SK-MEL-5 (cell line): ENCODE measurements at regions not wholly inside any gene's neighbourhood (a gene's known extent, or its start where the extent isn't known, plus 50 kb on each side); places are given as distances from the start of the nearest gene placed in this dataset.

Experiments
- DNase-seq: peaks from one replicate; pipeline ENCODE4 v3.0.0-alpha.2; 2016; ENCODE audit warnings: low read depth, low spot score
- in situ Hi-C: cut with HindIII; loops from 2 replicates; pipeline ENCODE4 v1.10.0; 2016; ENCODE audit warnings: low sequenced_read_pairs, high pct_unique_total_duplicates, low pct_unique_long_range_greater_than_20kb

DNA sequence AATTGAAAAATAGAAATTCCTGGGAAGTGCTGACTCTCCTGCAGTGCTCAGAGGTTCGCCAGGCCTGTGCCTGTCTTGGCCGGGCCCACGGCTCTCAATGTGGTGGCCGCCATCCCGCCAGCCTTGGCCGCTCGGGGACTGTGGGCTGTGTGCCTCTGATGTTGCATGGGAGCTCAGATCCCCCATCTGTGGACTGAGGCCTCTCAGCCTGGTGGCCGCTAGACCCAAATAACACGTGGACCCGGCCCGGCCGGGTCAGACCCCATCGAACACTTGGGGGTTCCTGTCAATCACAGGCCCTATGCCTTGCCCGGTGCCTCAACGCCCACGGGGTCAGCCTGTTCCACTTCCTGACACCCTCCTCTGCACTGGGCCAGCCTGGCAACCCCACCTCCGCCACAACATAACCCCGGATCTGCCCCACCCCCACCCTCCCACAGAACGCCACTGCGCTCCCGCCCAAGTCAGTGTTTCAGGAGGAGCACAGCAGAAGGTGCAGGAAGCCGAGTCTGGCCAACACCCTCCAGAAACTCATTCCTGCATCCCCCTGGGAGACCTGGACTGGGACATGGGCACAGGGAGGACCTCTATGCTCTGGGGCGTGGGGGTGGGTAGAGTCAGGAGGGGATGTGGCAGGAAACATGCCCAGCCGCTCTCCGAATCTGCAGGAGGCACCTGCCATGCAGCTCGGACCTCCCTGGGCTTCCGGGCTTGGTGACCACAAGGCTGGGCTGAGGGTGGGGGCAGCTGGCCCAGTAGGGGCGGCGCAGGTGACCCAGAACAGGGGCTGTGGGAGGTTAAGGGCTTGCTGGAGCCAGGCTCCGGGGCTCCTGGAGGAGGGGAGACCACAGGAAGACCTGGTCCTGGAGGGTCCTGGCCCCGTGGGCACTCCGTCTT lies 98.7 kb upstream of the BHLHE23 start:
- in situ Hi-C loops: no loop called here
- no peak for DNase-seq

GRCh38 chr20:63104312-63105181 lies 97.8 kb upstream of the BHLHE23 start:
- DNase-seq: no peak
- in situ Hi-C loops: no loop called here

DNA sequence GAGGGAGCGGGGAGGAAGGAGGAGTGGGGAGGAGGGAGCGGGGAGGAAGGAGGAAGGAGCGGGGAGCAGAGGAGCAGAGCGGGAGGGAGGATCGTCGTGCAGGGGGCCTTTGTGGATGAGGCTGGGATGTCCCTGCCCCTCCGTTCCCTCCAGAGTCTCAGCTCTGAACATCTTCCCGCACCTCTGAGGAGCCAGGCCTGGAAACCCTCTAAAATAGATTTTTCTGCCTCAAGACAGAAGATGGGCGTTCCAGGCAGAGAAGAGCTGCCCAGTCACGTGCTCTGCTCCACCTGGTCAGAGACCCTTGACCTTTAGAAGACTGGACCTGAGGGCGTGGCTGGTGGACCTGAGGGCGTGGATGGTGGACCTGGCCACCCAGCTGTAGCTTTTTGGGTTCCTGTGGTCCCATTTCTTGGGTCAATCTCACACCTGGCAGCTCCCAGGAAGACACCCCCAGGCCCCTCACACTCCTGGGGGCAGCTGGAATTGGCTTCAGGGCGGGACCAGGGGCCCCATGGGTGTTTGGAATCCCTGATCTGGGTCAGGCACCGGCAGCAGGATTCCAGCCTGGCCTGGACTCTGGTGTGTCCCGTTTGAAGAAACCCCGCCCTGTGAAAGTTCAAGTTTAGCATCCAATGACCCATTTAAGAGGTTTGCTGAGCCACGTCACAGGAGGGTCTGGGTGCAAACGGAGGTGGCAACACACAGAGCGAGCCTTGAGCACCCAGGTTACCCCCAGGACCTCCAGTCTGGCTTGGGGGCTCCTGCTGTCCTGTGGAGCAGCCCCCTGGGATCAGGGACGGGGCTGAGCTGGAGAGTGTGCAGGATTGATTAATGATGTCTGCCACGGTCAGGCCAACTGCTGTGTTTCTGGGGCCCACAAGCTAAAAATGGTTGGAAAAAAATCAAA lies 96.9 kb upstream of the BHLHE23 start:
- DNase-seq: peak; percentile 40

GRCh38 chr20:63102721-63103375 lies 96.1 kb upstream of the BHLHE23 start:
- no peak for DNase-seq
- in situ Hi-C loops: no loop called here

More for the DNA sequence above, 96.9 kb upstream of the BHLHE23 start:
- in situ Hi-C loops: no loop called here

GRCh38 chr20:63101781-63102720 lies 95.3 kb upstream of the BHLHE23 start:
- DNase-seq: peak; percentile 52
- in situ Hi-C loops: no loop called here

- no peak for DNase-seq
- in situ Hi-C loops: no loop called here
Observed at GRCh38 chr20:63100926-63101699, 94.3 kb upstream of the BHLHE23 start.

- in situ Hi-C loops: no loop called here
- DNase-seq: no peak
Observed at GRCh38 chr20:63100174-63100925, 93.6 kb upstream of the BHLHE23 start.

DNA sequence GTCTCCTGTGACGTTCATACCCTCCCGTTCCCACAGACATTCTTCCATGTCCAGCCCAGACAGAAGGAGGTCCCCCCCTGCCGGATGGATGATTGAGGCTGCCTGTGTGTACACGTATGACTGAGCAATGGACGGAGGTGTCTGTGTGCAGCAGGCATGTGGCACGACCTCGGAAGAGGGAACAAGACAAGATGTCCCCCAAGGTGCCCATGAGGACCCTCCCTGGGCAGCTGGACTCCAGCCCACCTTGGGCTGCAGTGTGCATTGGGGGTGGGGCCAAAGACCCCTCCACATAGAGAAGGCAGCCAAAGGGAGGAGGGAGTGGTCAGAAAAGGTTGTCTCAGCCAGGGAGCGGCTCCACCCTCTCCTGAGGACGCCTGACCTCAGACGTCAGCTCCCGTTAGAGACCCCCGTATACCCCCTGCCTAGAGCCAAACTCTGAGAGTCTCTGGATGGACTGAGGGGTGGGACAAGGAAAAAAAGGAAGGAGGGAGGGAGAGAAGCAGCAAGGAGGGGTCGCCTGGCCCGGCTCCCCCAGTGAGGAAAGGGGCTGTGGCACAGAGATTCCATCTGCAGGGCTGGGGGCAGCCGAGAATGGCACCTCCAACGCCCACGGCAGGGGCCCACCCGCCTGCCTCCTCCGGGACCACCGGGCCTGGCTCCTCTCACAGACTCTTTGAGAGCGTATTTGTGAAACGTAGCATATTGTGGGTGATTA lies 92.9 kb upstream of the BHLHE23 start:
- no peak for DNase-seq
- in situ Hi-C loops: no loop called here

DNA sequence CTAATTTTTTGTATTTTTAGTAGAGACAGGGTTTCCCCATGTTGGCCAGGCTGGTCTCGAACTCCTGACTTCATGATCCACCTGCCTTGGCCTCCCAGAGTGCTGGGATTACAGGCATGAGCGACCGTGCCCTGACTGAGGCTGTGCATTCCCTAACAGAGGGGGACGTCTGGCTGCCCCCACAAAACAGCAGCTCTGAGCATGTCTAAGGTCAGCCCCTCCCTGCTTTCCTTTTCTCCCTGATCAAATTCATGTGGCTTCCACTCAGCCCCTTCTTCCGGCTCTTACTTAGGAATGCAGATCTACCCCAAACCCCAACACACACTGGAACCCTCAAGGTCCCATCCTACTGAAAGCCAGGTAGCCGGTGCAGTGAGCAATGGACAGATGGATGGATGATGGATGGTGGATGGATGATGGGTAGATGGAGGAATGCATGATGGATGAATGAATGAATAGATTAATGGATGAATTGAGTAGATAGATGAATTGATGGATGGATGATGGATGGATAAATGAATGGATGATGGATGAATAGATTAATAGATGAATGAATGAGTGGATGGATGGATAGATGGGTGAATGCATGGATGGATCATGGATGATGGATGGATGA lies 91.5 kb upstream of the BHLHE23 start:
- in situ Hi-C loops: no loop called here
- no peak for DNase-seq

DNA sequence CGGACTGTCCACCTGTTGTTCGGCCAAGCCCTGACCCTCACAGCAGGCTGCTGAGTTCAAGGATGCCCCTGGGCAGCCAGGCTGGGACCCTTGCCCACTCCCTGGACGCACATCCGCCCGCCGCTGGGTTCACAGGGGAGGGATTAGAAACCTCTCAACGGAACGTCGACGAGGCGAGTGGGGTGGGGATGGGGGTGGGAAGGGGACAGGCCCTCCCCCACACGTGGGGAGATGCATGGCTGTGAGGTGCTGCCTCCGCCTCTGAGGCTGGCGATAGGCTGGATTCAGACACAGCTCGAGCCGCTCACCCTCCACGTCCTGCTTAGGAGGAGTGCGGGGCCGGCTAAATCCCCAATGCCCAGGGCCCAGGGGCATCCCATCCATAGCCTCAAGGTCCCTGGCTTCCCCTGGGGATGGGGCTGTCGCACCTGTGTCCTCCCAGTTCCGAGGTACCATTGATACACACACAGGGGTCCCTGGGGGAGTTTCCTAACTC lies 90.6 kb upstream of the BHLHE23 start:
- DNase-seq: no peak
- in situ Hi-C loops: no loop called here

GRCh38 chr20:63096681-63097335 lies 90.0 kb upstream of the BHLHE23 start:
- DNase-seq: no peak
- in situ Hi-C loops: no loop called here

GRCh38 chr20:63095718-63096654 lies 89.2 kb upstream of the BHLHE23 start:
- no peak for DNase-seq
- in situ Hi-C loops: no loop called here
